ENCODE measurements at regions not wholly inside any gene's neighbourhood (a gene's known extent, or its start where the extent isn't known, plus 50 kb on each side); places are given as distances from the start of the nearest gene placed in this dataset.

DNA sequence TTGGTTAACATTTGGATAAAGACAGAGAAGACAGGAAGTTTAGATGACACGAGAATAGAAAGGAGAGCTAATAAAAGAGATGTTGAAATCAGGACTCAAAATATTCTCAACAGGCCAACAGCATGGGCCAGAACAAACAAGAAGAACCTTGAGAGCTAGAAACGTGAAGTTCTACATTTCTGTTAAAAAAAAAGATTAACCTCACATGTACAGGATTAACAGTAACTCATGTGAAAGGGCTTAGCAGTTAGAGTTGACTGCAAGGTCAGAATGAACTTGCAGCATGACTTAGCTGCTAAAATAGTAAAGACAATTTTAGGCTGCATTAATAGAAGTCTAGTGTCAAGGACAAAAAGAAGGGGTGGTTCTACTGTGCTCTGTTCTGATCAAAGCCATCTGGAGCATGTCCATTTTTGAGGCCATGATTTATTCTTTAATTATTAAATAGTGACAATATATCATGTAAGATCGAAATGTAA, 331.1 kb upstream of the HSF2 start:
- no peak for TF ChIP-seq EZH2 (IDR thresholded peaks at IDR 0.05; ENCODE audit: borderline replicate concordance, low read length)
- TF ChIP-seq, protein P1, sequence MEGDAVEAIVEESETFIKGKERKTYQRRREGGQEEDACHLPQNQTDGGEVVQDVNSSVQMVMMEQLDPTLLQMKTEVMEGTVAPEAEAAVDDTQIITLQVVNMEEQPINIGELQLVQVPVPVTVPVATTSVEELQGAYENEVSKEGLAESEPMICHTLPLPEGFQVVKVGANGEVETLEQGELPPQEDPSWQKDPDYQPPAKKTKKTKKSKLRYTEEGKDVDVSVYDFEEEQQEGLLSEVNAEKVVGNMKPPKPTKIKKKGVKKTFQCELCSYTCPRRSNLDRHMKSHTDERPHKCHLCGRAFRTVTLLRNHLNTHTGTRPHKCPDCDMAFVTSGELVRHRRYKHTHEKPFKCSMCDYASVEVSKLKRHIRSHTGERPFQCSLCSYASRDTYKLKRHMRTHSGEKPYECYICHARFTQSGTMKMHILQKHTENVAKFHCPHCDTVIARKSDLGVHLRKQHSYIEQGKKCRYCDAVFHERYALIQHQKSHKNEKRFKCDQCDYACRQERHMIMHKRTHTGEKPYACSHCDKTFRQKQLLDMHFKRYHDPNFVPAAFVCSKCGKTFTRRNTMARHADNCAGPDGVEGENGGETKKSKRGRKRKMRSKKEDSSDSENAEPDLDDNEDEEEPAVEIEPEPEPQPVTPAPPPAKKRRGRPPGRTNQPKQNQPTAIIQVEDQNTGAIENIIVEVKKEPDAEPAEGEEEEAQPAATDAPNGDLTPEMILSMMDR (IDR thresholded peaks at IDR 0.05; ENCODE audit: low read length): no peak

All from OCI-LY1 (cell line).